HG03108 (cell line): ENCODE measurements at regions not wholly inside any gene's neighbourhood (a gene's known extent, or its start where the extent isn't known, plus 50 kb on each side); places are given as distances from the start of the nearest gene placed in this dataset.

Source experiments
- ATAC-seq: cut with Tn5 transposase; IDR thresholded peaks from one replicate; pipeline ENCODE4 v1.9.1; 2021; ENCODE audit warnings: moderate library complexity; ENCODE audit not compliant: unreplicated experiment

GRCh38 chr17:77426676-77427386, 286.1 kb downstream of the SEC14L1 start:
- ATAC-seq, result no peak

DNA sequence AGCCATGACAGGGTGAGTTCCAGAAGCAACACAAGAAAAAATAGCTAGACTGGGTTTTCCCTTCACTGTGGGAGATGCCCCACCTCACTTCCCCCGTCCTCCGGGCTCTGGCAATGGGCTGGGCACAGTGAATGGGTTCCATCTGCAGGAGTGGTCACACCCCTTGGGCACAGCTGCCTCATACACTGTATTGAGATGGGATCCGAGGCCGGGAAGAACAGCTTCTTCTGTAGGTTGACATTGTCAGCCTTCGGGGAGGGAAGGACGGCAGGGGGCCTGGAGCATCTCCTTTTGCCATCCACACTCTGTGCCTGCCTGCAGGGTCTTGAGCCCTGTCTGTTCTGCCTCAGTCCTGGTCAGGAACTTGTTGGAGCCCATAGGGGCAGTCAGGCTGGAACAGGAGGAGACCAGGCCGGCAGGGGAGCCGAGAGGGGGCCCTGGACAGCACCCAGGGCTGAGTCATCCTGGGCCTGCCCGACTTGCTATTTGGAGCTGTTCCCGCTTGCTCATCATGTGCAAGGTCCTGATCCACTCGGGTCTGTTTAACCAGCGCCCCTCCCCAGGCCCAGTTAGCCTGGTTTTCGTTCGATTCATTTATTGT, 286.7 kb downstream of the SEC14L1 start:
- ATAC-seq, result no peak

- no peak for ATAC-seq
Observed at GRCh38 chr17:77428020-77428748, 287.4 kb downstream of the SEC14L1 start.

DNA sequence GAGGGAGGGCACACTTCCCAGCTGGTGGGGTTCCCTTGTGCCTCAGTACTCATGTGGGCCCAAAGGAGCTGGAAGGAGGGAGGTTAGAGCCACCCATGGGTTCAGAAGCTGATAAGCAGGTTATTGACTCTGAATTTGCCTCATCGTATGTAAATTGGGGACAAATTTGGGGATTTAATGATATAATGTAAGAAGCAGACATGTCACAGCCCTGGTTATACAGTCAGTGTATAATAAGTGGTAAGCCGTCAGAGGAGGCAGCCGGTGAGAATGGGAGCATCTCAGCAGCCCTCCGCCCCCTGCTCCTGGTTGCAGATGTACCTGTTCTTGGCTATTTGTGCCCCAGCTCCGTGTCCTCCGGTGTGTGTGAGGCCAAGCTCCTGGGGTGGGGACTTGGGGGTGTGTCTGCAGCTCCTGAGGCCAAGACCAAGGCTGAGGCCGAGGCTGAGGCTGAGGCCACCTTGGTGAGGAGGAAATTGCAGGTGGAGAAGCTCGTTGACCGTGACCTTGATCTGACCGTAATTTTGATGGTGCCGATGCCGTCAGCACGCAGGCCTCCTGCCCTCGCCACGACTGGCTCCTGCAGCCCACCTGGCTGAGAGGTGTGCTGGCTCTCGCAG, 288.1 kb downstream of the SEC14L1 start:
- ATAC-seq, result no peak

- ATAC-seq, result no peak
Observed at GRCh38 chr17:77429369-77429968, 288.7 kb downstream of the SEC14L1 start.

- ATAC-seq, result no peak
Observed at GRCh38 chr17:77429969-77430752, 289.4 kb downstream of the SEC14L1 start.

DNA sequence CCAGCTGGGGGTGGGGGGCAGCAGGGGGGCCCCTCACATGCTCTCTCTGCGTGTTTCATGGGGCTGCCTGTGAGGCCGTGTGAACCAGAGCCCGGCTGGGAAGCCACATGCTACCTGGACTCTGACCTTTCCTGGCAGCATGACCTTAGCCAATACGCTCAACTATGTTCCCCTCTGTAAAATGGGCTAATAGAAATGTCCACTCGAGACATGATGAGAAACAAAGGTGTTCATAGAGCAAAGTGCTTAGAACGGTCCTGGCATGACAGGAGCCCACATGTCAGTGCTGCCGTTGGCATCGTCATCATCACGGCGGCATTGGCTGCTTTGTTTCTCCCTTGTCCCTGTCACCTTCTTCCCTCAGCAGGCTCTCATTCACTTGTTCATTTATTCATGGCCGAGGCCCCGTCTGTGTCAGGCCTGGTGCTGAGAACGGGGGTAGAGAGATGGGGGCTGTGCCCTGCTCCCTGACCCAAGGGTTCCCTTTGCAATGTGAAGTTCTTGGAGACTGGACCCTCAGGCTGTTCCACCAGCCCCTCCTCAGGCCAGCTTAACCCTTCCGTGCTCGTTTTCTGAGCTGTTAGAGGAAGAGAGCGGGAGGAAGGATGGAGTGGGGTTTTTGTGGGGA, 291.4 kb downstream of the SEC14L1 start:
- ATAC-seq, result no peak

- ATAC-seq, result no peak
Observed at GRCh38 chr17:77432742-77433141, 292.0 kb downstream of the SEC14L1 start.

GRCh38 chr17:77433385-77434135, 292.8 kb downstream of the SEC14L1 start:
- peak; percentile 34 for ATAC-seq

DNA sequence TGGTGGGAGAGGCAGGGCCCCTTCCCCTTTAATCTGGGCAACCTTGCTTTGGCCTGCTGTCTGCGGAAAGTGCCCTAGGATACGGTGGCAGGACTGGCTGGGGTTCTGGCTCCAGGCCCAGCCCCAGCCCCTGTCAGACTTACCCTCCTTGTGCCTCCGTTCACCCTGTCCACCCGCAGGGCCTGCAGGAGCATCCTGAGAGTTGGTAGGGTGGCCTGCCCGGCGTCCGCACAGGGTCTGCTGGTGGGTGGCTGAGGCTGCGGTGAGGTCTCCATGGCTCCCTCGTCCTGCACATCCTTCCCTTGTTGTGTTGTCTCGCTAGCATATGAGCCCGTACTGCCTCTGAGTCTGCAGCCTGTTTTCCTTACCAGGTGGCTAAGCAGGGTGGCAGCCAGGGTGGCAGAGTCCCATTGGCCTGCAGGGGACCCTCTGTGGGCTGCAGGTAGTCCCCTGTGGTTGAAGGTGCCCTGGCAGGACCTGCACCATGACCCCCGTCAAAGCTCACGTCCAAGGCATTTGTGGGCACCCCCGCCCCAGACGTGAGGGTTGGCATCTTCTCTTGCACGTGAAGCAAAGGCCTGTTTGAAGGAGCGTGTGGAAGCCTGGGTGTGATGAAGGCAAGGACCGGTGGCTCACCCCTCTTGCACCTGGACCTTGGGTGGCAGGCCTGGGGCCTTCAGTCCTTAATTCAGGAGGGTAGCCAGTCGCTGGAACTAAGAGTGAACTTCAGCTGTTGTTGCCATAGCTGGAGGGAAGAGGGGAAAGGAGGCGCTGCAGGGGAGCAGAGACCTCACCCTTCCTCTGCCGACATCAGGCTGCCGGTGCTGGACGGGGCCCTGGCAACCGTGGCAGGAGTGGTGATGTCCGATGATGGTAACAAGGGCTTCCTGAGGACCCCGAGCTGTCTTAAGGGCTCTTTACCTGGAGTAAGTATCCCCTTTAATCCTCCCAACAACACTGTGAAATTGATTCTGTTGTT, 293.7 kb downstream of the SEC14L1 start:
- ATAC-seq, result no peak

DNA sequence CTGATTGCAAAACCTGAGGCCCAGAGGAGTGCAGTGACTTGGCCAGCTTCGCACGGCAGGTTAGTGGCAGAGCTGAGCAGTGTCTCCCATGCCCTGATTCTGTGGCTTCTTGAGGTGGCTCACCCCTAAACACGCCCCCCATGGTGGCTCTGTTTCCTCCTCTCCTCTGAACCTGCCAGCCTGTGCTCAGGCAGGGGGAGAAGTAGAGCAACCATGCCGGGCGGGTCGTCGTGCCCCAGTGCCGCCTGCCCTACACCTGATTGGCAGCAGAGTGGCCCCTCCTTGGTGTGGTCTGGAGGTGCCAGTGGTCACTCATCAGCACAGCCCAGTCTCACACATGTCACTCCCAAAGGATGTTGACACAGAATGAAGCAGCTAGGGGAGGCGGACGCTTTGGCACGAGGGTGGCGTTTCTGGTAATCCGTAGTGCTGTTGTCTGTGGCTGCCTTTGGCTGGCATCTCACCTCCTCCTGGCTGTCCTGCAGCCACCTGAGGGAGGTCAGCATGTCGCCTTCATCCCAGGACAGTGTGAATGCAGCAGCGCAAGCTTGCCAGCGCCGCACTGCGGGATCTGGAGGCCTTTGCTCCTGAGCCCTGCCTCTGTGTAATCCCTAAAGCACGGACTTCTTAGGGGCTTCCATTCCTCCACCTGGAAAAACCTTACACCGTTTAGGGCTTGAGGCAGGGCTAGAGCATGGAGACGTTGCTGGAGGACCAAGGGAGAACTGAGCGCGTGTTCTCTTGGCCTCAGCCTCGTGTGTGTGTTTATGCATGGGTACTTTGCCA, 294.7 kb downstream of the SEC14L1 start:
- no peak for ATAC-seq

GRCh38 chr17:77436058-77436442, 295.3 kb downstream of the SEC14L1 start:
- ATAC-seq, result no peak

GRCh38 chr17:77436481-77436880, 295.7 kb downstream of the SEC14L1 start:
- ATAC-seq, result no peak

- ATAC-seq, result no peak
Observed at GRCh38 chr17:77437017-77437416, 296.2 kb downstream of the SEC14L1 start.

- ATAC-seq, result no peak
Observed at GRCh38 chr17:77437747-77438146, 297.0 kb downstream of the SEC14L1 start.

GRCh38 chr17:77438241-77439188, 297.7 kb downstream of the SEC14L1 start:
- ATAC-seq, result no peak
